ENCODE measurements at regions not wholly inside any gene's neighbourhood (a gene's known extent, or its start where the extent isn't known, plus 50 kb on each side); places are given as distances from the start of the nearest gene placed in this dataset.
"Not testable (repeated sequence)": the region's sequence is repeated elsewhere in the genome, so short reads cannot be mapped to it uniquely, and the experiment has no call there.

- TF ChIP-seq, protein P1, sequence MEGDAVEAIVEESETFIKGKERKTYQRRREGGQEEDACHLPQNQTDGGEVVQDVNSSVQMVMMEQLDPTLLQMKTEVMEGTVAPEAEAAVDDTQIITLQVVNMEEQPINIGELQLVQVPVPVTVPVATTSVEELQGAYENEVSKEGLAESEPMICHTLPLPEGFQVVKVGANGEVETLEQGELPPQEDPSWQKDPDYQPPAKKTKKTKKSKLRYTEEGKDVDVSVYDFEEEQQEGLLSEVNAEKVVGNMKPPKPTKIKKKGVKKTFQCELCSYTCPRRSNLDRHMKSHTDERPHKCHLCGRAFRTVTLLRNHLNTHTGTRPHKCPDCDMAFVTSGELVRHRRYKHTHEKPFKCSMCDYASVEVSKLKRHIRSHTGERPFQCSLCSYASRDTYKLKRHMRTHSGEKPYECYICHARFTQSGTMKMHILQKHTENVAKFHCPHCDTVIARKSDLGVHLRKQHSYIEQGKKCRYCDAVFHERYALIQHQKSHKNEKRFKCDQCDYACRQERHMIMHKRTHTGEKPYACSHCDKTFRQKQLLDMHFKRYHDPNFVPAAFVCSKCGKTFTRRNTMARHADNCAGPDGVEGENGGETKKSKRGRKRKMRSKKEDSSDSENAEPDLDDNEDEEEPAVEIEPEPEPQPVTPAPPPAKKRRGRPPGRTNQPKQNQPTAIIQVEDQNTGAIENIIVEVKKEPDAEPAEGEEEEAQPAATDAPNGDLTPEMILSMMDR (conservative IDR thresholded peaks at IDR 0.05; ENCODE audit: low read depth, low read length), result not testable (repeated sequence)
- not testable (repeated sequence) for TF ChIP-seq EZH2 (IDR thresholded peaks at IDR 0.05; ENCODE audit: borderline replicate concordance, low read depth, low read length, poor library complexity, severe bottlenecking)
These were observed 56.7 kb upstream of the SEC22B start for GRCh38 chr1:120232834-120233660.
